Small intestine (tissue), 7 donors: ENCODE measurements at regions not wholly inside any gene's neighbourhood (a gene's known extent, or its start where the extent isn't known, plus 50 kb on each side); places are given as distances from the start of the nearest gene placed in this dataset.

ENCODE experiments used
- DNase-seq, 2 donors: peaks; one replicate each; pipeline versions ENCODE4 v3.0.0 to v3.0.0-alpha.2; 2013
- FAIRE-seq: peaks from 2 replicates; lab custom pipeline; 2012; peaks lifted over from hg19 to GRCh38; lab: Jason Lieb, UNC
- H3K27ac ChIP-seq, 3 donors: one replicate each; pipeline ENCODE4 v1.5.1; 2013; ENCODE audit warnings: low read length in 2 of 3, mild to moderate bottlenecking in 2 of 3, control low read depth in 1 of 3, inconsistent platforms in 1 of 3, low read depth in 1 of 3, moderate library complexity in 1 of 3
- H3K27me3 ChIP-seq, 3 donors: one replicate each; pipeline ENCODE4 v1.6.1; 2013; ENCODE audit warnings: low read length in 3 of 3, inconsistent platforms in 1 of 3; ENCODE audit not compliant: control insufficient read depth in 3 of 3, insufficient read depth in 3 of 3
- H3K36me3 ChIP-seq, 3 donors: one replicate each; pipeline ENCODE4 v1.6.1; 2013; ENCODE audit warnings: low read length in 3 of 3, inconsistent platforms in 1 of 3, low read depth in 1 of 3, mild to moderate bottlenecking in 1 of 3, moderate library complexity in 1 of 3; ENCODE audit not compliant: control insufficient read depth in 3 of 3, insufficient read depth in 2 of 3
- H3K4me1 ChIP-seq, 3 donors: one replicate each; pipeline ENCODE4 v1.6.1; 2013; ENCODE audit warnings: low read length in 2 of 3, inconsistent platforms in 1 of 3, low read depth in 1 of 3, mild to moderate bottlenecking in 1 of 3, moderate library complexity in 1 of 3; ENCODE audit not compliant: control insufficient read depth in 3 of 3, insufficient read depth in 2 of 3
- H3K4me3 ChIP-seq, 3 donors: one replicate each; pipeline ENCODE4 v1.5.1; 2013; ENCODE audit warnings: low read length in 3 of 3, control low read depth in 1 of 3, inconsistent platforms in 1 of 3, low read depth in 1 of 3, mild to moderate bottlenecking in 1 of 3, moderate library complexity in 1 of 3
- H3K9me3 ChIP-seq, 2 donors: one replicate each; pipeline ENCODE4 v1.6.1; 2013; ENCODE audit warnings: low read depth in 1 of 2, low read length in 1 of 2; ENCODE audit not compliant: control insufficient read depth in 2 of 2, insufficient read depth in 1 of 2
- WGBS, 3 donors: extraction: QIAGEN DNeasy Blood & Tissue Kit; methylation state at CpG; one replicate each; pipeline ENCODE4 v1.1.7; 2013; 5-methylcytosine and 5-hydroxymethylcytosine counted together
- donor health status: healthy with polysubstance abuse.
- donor health status: control.
- donor health status: control.
- donor health status: Bipolar disorder and iron deficiency.
- donor health status: healthy.

DNA sequence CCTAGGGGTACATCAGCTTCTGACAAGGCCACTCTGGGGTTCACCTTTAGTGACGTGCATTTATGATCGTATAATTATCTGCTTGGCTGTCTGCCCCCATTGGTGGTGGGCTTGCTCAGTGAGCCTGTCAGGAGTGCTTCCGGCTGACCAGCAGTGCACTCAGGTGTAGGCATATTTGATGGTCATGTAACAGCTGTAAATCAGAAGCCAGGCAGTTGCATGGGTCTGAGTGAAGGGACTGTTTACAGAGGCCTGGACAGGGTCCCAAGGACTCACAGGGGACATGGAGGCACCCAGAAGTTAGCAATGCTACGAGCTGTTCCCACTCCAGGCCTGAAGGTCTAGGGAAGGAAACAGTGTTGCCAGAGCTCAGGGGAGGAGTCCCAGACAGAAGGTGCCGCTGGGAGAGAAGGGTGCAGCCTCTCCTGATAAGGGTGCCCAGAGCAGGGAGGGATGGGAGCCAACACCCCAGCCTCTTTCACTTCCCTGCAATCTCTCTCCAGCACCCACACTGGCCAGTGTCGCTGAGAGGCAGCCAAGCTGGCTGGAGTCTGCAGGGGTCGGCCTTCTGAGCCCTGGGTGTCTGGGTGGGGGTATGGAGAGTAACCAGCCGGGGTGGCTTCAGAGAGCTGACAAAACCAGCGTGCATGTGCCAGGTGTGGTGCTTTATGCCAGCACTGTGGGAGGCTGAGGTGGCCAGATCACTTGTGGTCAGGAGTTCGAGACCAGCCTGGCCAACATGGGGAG, 61.3 kb upstream of the PRR23E start:
- Histone ChIP-seq H3K4me1 (peaks cover 0 to 5% (median 0%) of the 10 kb centered on the region in 3 donors), H3K4me3 (no peak overlapping the region), H3K27ac (no peak overlapping the region), H3K9me3 (no peaks in the 10 kb centered on the region), H3K36me3 (no peaks in the 10 kb centered on the region), H3K27me3 (peaks cover 7 to 50% (median 11%) of the 10 kb centered on the region in 3 donors)
- 32 to 65% (median 43%) methylated on average over 10 of the region's 10 CpGs for WGBS, 3 donors
- peak; percentile 9 to 72 for DNase-seq
- FAIRE-seq = no peak

DNA sequence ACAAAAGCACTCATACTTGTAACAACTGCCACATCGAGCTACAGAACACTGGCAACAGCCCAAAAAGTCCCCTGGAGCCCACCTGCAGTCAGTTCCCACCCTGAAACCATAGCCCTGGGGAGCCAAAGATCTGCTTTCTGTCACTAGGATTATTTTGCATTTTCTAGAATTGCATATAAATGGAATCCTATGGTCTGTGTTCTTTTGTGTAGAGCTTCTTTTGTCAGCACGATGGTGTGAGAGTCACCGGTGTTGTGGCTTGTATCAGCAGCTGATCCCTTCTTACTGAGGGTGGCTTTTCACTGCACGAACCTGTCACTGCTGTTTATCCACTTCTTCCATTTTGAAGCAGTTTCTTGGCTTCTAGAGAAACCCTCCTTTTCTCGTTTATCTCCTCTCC, 60.1 kb upstream of the PRR23E start:
- no peak overlapping the region for H3K4me3 ChIP-seq
- no peak overlapping the region for H3K27ac ChIP-seq
- H3K27me3 ChIP-seq = peaks cover 5 to 54% (median 16%) of the 10 kb centered on the region in 3 donors
- no peaks in the 10 kb centered on the region for H3K36me3 ChIP-seq
- no peak for DNase-seq
- peaks cover 0 to 5% (median 0%) of the 10 kb centered on the region in 3 donors for H3K4me1 ChIP-seq
- no peaks in the 10 kb centered on the region for H3K9me3 ChIP-seq
- 52 to 59% (median 55%) methylated on average over 5 of the region's 5 CpGs for WGBS, 3 donors
- FAIRE-seq = no peak

DNA sequence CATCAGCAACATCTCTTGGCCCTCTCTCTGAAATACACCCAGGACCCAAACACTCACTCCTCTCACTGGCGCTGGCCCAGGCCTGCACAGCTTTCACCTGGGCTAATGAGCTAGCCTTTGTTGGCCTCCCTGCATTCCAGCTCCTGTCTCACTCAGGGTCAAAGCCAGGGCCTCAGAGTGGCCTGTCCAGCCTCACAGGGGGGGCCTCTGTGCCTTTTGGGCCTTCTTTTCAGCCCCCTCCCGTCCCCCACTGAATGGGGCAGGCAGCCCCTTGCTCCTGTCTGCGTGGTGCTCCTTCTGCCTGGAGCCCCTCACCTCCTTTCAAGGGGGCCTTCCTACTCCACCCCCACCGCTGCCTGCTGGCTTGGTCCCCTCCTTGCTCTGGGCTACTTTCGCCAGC, 59.0 kb upstream of the PRR23E start:
- 86 to 91% (median 88%) methylated on average over 5 of the region's 5 CpGs for WGBS, 3 donors
- H3K27me3 ChIP-seq = peaks cover 5 to 58% (median 16%) of the 10 kb centered on the region in 3 donors

DNA sequence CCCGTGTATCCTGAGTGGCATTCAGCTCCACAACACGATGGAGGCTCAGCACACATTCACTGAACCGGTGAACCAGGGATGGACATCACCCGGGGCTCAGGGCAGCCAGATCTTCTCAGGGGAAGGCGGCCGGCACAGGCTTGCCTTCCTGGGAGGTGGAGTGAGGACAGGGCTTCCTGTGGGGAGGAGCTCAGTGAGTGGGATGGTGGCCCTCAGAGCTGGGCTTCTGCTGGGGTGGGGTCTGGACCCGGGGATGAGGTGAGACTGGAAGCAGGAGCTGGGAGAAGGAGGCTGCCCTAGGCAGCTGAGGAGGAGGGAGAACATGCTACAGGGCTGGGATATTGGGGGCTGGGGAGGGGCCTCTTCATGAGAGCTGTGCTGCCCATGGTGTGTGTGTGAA, 58.5 kb upstream of the PRR23E start:
- no peaks in the 10 kb centered on the region for H3K36me3 ChIP-seq
- peaks cover 0 to 5% (median 0%) of the 10 kb centered on the region in 3 donors for H3K4me1 ChIP-seq
- no peak overlapping the region for H3K27ac ChIP-seq
- no peak for FAIRE-seq
- H3K27me3 ChIP-seq = peaks cover 5 to 58% (median 16%) of the 10 kb centered on the region in 3 donors
- no peak overlapping the region for H3K4me3 ChIP-seq
- DNase-seq = no peak
- H3K9me3 ChIP-seq = no peaks in the 10 kb centered on the region
- 64 to 77% (median 65%) methylated on average over 7 of the region's 7 CpGs for WGBS, 3 donors

More for the DNA sequence above, 59.0 kb upstream of the PRR23E start:
- DNase-seq (no peak), FAIRE-seq (no peak)
- peaks cover 0 to 5% (median 0%) of the 10 kb centered on the region in 3 donors for H3K4me1 ChIP-seq
- H3K9me3 ChIP-seq = no peaks in the 10 kb centered on the region
- no peak overlapping the region for H3K27ac ChIP-seq
- H3K36me3 ChIP-seq = no peaks in the 10 kb centered on the region
- H3K4me3 ChIP-seq = no peak overlapping the region

DNA sequence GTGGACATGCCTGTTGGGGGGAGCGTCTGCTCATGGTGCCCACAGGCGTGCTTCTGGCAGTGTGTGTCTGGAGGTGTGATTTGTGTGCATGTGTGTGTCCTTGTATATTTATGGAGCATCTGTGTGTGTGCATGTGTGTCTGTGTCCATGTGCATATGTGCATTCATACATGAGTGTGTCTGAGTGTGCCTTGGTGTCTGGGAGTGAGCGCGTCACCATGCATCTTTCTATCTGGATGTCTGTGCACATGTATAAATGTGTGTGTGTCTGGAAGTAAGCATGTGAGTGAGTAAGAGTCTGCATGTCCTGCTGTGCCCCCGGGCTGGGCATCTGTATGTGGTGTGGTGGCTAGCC, 58.1 kb upstream of the PRR23E start:
- no peak for DNase-seq

DNA sequence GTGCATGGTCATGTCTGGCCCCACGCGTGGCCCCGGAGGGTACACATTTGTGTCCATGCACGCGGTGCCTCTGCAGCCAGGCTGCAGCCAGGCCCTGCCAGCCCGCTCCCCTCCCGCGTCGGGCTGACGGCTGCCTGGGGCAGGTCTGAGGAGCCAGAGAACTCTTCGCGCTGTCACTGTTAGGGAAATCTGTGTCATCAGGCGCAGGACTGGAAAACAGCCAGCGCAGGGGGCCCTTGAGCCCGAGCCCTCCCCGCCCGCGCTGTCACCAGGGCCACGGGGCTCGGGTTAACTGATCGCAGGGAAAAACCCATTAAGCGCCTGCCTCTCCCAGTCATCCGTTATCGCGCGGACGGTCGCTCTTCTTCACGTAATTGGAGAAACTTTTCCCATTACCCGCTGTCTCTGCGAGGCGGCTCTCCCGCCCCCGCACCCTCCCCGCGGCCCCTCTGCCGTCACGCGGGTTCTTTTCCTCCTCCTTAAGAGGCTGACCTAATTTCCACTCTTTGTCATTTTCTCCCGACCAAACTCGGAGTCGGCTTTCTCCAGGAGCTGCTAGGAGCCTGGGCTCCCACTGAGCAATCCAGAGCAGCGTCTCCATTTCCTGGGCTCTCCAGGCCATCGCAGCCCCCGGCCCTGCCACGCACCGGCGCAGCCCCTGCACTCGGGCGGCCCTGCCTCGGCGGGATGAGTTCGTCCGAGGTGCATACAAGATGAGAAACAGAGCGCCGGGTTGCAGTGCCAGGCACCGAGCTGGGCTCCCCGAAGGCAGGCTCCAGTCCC, 57.5 kb upstream of the PRR23E start:
- H3K9me3 ChIP-seq = no peaks in the 10 kb centered on the region
- no peak overlapping the region for H3K27ac ChIP-seq
- peaks cover 5 to 58% (median 16%) of the 10 kb centered on the region in 3 donors for H3K27me3 ChIP-seq
- FAIRE-seq (no peak), DNase-seq (peak in 1 of 2 donors; percentile 28)
- H3K4me1 ChIP-seq = peaks cover 0 to 5% (median 0%) of the 10 kb centered on the region in 3 donors
- H3K36me3 ChIP-seq = no peaks in the 10 kb centered on the region
- H3K4me3 ChIP-seq = no peak overlapping the region
- 4 to 8% (median 8%) methylated on average over 56 to 58 of the region's 58 CpGs for WGBS, 3 donors

More for the DNA sequence above, 58.1 kb upstream of the PRR23E start:
- 62 to 76% (median 72%) methylated on average over 5 of the region's 5 CpGs for WGBS, 3 donors
- Histone ChIP-seq H3K27me3 (peaks cover 5 to 58% (median 16%) of the 10 kb centered on the region in 3 donors), H3K9me3 (no peaks in the 10 kb centered on the region), H3K27ac (no peak overlapping the region), H3K4me3 (no peak overlapping the region), H3K36me3 (no peaks in the 10 kb centered on the region), H3K4me1 (peaks cover 0 to 5% (median 0%) of the 10 kb centered on the region in 3 donors)
- no peak for FAIRE-seq

DNA sequence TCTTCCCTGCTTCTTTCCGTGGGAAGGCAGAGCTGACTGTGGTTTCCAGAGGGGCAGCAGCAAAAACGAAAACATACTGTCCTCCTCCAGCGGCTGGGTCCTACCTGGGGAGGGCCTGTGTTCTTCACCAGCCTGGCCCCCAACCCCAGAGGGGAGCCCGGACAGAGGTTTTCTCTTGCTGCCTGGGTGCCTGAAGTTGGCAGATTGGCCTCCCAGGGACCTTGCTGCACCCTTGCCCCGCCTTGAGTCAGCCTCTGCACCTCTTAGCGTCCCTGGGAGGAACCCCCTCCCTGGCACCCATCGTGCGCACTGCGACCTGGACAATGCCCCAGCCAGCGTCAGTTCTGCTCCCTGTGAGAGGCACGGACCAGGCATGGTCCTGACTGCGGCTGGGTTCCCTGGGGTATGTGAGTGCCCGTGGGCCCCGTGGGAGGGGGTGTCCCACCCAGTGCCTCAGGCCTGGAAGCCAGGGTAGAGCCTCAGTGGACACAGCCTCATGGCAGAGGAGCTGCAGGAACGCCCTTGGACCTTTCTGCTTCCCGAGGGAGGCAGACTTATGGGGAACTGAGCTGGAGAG, 56.8 kb upstream of the PRR23E start:
- DNase-seq = no peak
- Histone ChIP-seq H3K9me3 (no peaks in the 10 kb centered on the region), H3K4me3 (no peak overlapping the region), H3K27me3 (peaks cover 5 to 58% (median 16%) of the 10 kb centered on the region in 3 donors), H3K27ac (no peak overlapping the region), H3K36me3 (no peaks in the 10 kb centered on the region), H3K4me1 (peaks cover 0 to 5% (median 0%) of the 10 kb centered on the region in 3 donors)
- FAIRE-seq = no peak
- WGBS, 3 donors = 33 to 65% (median 41%) methylated on average over 16 of the region's 16 CpGs

DNA sequence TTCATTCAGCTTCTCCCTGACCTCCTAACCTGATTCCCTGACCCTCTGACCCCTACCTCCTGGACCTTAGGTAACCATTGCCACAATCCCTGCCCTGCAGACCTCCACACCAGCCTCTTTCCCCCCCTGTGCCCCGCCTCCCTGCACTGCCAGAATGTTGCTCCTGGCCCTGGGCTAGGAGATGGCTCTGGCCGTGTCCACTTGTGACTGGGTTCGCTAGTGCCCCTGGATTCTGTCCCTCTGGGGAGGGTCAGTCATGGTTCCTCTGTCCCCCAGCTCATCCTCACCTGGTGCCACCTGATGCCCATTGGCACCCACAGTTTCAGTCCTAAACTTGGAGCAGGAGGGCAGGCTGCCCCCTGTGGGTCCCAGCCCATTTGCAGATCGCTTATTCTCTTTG, 56.2 kb upstream of the PRR23E start:
- WGBS, 3 donors = 76 to 84% (median 76%) methylated on average over 4 of the region's 4 CpGs
- FAIRE-seq (no peak), DNase-seq (no peak)
- no peak overlapping the region for H3K4me3 ChIP-seq
- no peak overlapping the region for H3K27ac ChIP-seq
- H3K9me3 ChIP-seq = no peaks in the 10 kb centered on the region
- peaks cover 0 to 11% (median 0%) of the 10 kb centered on the region in 3 donors for H3K4me1 ChIP-seq
- H3K36me3 ChIP-seq = no peaks in the 10 kb centered on the region
- H3K27me3 ChIP-seq = peaks cover 5 to 58% (median 16%) of the 10 kb centered on the region in 3 donors
